SIG-M5 (cell line): ENCODE measurements at regions not wholly inside any gene's neighbourhood (a gene's known extent, or its start where the extent isn't known, plus 50 kb on each side); places are given as distances from the start of the nearest gene placed in this dataset.

Experiments used
- DNase-seq: peaks from one replicate; lab custom pipeline; 2025; lab: John Stamatoyannopoulos, UW

DNA sequence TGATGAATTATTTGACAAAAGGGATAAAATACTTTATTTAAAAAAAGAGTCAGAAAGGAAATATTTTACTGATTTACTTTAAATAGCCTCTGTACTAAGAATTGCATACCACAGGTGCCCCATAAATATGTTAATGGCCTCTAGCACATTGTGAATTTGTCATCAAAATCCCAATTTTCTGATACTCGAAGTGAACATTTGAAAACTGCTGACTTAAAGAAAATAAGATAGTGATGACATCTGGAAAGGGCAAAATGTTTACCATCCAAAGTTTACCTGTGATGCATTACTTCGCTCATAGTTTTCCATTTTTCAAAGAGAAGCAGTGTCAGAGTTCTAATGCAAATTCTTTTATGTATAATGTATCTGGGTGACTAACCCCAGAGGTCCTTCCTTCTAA lies 455.4 kb downstream of the KLF5 start:
- no peak for DNase-seq

- DNase-seq: no peak
Observed at GRCh38 chr13:73513751-73514150, 454.9 kb downstream of the KLF5 start.

DNA sequence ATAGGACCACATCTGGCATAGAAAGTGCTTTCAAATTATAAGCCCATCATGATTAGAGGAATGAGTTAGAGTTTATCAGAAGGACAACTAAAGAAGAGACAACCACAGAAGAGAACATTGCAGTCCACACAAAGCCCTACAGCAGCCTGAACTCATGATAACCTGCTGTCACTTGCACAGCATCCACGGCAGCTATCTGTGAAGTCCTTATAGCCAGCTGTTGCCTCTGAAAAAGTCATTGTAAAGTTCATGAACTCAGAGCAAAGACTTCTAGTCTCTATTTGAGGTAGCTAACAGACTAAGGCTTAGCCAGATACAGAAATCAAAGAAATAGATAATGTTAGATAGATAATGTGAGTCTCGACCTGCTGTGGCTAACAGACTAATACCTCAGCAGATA lies 450.0 kb downstream of the KLF5 start:
- DNase-seq: no peak

DNA sequence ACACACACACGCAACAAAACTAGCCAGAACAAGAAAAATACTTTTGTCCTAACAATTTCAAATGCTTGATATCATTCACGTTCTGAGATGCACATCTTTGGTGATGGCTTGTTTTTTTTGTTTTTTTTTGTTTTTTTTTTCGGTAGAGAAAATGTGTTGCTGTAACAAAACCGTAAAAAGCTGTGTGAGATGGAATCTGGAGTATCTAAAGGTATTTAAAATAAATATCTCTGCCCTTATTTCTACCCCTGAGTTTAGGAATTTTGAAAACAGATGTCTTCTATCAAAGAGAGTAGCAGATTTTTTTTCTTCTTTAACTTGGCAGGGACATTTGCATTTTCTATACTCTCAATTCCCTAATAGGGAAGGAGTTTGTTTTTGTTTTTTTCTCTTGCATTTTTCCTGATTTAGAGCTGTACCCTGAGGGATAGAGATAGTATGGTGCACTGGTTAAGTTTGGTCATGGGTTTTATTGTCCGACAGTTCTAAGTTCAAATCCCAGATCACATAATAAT lies 446.6 kb downstream of the KLF5 start:
- no peak for DNase-seq

DNA sequence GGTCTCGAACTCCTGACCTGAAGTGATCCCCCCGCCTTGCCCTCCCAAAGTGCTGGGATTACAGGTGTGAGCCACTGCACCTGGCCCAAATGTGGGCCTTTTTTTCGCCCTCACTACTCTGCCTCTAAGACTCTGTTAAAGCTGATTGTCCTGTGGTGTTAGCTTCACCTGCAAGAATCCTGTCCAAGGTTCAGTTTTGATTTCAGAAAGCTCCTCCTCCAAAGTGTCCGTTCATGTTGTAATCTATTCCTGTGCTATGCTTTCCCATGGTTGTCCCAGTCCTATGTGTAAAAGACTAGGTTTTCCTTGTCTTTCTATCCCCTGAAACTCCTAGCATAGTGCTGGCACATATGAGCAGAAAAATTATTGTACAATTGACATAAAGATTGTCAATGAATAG lies 440.9 kb downstream of the KLF5 start:
- DNase-seq: no peak

DNA sequence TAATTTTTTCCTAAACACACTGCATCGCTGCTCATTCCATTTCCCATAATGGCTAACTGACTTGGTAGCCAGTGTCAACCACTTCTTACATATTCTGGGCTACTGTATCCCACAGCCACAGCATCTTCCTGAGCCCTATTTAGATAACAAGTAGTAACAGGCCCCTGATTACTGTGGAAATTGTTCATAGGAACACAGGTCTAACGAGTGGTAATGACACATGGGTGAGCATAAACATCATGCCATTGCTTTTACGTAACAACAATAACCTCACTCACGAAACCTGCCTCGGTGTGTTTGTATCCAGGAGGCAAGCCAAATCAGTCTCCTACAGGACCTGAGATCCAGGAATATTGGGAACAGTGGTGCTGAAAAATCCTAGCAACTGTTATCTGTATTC lies 438.6 kb downstream of the KLF5 start:
- no peak for DNase-seq

GRCh38 chr13:73496711-73497110 lies 437.9 kb downstream of the KLF5 start:
- no peak for DNase-seq

GRCh38 chr13:73492811-73493210 lies 434.0 kb downstream of the KLF5 start:
- no peak for DNase-seq

DNA sequence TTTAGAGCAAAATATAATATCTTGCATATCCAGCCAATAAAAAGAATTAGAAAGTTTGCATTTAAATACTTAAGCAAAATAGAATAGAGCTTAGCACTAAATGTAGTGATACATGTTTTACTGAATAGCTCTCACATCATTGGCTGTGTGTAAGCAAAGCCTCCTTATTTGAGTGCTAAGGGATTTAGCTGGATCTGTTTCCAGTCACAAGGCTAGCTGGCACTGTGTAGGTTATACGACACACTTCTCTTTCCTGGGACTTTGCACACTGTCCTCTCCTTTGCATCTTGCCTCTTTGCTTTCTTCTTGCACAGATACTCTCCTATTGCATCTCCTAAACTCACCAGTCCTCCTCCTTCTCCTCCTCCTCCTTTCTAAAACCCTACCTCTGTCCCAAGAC lies 423.8 kb downstream of the KLF5 start:
- DNase-seq: no peak

DNA sequence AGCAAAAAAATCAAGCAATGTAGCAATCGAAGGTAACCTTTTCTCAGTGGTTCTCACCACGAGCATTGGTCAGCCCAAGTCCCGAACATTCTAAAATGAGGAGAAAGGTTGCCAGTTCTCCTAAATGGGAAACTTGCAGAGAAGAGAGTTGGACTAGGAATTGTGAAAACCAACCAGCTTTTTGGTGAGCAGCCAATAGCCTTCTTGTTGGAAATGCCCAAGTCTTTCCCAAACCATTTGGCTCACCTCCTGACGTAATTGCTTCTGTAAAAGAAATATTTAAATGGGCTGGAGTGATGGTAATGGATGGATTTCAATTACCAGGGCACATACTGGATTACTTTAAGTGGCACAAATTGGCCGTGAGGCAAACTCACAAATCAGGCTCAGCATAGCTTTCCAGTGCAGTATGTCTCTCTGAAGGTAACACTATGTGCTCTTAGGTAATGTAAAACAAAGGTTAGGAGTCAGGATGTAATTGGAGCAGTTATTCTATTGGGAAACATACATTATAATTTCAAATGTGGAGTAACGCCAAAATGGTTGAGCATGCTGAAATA lies 423.2 kb downstream of the KLF5 start:
- no peak for DNase-seq

- no peak for DNase-seq
Observed at GRCh38 chr13:73480779-73481559, 422.2 kb downstream of the KLF5 start.

GRCh38 chr13:73479856-73480255 lies 421.1 kb downstream of the KLF5 start:
- no peak for DNase-seq

- DNase-seq: no peak
Observed at GRCh38 chr13:73479351-73479750, 420.5 kb downstream of the KLF5 start.

DNA sequence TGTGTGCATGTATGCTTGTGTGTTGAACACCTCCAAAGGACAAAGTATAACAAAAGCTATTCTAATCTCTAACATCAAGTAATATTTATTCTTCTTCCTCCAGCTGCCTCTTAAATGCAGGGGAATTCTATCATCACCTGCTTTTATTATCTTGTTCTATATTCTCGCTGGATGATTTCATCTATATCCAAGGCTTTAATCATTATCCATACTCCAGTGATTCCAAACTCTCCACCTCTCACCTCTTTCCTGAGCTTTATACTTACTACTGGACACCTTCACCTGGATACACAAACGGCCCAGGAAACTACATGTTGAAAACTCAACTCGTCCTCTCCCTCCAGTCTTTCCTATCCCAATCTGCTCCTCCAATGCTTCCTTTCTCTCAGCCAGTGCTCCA lies 418.6 kb downstream of the KLF5 start:
- no peak for DNase-seq

- no peak for DNase-seq
Observed at GRCh38 chr13:73473016-73473415, 414.2 kb downstream of the KLF5 start.

DNA sequence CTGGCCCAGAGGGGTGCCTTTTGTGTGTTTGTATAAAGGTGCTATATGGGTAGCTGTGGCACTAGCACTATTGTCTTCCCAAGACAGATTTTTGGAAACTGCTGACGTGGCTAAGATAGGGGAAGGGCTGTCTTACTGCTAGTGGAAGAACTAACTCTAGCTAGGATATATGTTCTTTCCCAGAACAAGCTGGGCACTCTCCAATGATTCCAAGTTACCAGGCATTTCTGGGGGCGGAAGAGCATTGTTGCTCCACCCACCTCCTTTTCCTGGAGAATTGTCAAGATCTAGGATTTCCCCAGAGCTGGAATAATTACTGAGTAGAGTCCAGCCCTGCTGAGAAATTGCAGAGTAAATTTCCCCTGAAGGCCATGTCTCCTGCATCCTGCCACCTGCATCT lies 408.3 kb downstream of the KLF5 start:
- no peak for DNase-seq

GRCh38 chr13:73466561-73466960 lies 407.8 kb downstream of the KLF5 start:
- no peak for DNase-seq

DNA sequence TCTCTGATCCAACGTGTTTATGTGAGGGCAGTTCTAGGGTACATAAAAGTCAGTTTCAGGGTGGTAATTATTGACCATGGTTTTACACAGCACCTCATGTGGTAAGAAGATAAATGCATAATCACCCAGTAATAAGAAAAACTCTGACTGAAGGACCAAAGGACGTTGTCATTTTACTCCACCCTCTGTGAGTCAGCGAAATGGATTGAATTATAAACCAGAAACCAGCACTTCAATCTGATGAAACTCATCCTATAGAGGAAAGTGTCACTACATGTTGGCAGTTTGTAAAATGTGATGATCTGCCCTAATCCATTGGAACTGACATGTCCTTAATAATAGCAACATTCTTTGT lies 406.8 kb downstream of the KLF5 start:
- no peak for DNase-seq

GRCh38 chr13:73464758-73465616 lies 406.2 kb downstream of the KLF5 start:
- no peak for DNase-seq

DNA sequence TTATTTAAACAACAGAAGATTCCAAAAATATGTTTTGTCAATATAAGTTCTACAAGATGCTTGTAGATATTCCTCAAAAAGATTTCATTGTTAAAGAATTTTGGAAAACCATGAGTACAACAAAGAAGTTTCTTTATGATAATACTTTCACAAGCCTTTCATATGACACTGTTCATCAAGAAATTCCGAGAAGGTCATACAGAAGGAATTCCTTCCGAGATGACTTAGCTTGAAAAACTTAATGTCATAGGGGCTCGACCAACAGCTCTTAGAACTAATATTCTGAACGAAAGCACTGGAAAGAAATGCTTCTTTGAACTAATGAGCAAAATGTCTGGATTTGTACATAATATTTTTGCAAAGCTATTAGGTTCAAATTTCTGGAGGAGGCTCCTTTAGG lies 403.4 kb downstream of the KLF5 start:
- DNase-seq: no peak

DNA sequence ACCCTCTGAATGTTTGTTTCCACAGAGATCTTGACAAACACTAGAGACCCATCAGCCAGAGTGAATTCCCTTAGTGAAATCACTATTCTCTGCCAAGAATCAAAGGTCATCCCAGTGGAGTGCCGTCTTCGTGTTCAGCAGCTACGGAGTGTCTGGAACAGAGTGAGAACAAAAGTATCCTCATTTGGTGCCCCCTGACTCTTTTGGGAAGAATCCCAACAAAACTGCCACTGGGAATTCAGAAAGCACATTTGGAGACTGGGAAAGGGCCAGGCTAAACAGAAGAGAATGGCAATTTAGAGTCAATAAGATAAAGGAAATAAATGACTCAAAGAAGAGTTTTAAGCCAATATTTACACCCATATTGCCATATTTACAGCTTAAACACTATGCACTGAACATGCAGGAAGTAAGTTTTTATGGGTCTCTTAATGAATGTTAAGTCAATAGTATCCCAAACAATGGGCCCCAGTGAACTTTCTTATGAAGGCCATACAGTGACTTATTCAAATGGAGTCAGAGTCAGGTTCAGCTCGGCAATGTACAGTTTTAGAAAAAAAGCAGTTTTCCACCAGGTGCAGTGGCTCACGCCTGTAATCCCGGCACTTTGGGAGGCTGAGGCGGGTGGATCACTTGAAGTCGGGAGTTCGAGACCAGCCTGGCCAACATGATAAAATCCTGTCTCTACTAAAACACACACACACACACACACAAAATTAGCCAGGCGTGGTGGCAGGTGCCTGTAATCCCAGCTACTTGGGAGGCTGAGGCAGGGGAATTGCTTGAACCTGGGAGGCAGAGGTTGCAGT lies 392.6 kb downstream of the KLF5 start:
- DNase-seq: no peak

DNA sequence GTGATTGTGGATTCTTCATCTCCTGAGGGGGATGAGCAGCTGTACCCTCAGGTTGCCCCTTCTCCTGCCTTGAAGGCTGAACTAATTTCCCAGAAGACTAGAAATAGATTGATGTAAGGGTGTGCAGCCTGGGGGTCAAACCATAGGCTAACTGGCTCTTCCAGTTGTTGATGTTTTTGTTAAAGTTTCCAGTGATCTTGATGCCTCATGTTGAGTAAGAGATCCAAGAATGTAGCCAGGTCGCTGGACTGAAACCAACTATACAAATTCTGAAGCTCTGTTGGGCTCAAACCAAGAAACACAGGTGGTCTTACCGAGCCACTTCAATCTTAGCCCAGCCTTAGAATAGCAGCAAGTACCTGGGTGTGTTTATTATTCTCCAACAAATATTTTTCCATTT lies 391.8 kb downstream of the KLF5 start:
- DNase-seq: no peak
